Transverse colon (tissue), 4 donors: ENCODE measurements at regions not wholly inside any gene's neighbourhood (a gene's known extent, or its start where the extent isn't known, plus 50 kb on each side); places are given as distances from the start of the nearest gene placed in this dataset.

ENCODE experiments used
- DNase-seq: peaks from one replicate; pipeline ENCODE4 v3.0.0-alpha.2; 2019
- H3K27ac ChIP-seq, 4 donors: fragments of 200-600 bp; sonication (generic); 2 replicates each; pipeline ENCODE4 v1.5.1; 2016 to 2018; ENCODE audit warnings: inconsistent platforms in 4 of 4
- H3K27me3 ChIP-seq: fragments of 200-600 bp; sonication (generic); 2 replicates; pipeline ENCODE4 v1.5.1; 2017; ENCODE audit warnings: inconsistent platforms
- H3K36me3 ChIP-seq, 4 donors: fragments of 200-600 bp; sonication (generic); 2 replicates each; pipeline ENCODE4 v1.5.1; 2017 to 2019; ENCODE audit warnings: inconsistent platforms in 4 of 4
- H3K4me1 ChIP-seq, 4 donors: fragments of 200-600 bp; sonication (generic); 2 replicates each; pipeline ENCODE4 v1.5.1; 2017 to 2020; ENCODE audit warnings: inconsistent platforms in 4 of 4
- H3K4me3 ChIP-seq, 4 donors: fragments of 200-600 bp; sonication (generic); 1 replicate in 1 of 4; 2 replicates in 3 of 4; pipeline versions ENCODE4 v1.5.1 to v1.6.1; 2017 to 2019; ENCODE audit warnings: inconsistent platforms in 4 of 4
- H3K9me3 ChIP-seq, 2 donors: fragments of 200-600 bp; sonication (generic); 2 replicates each; pipeline ENCODE4 v1.5.1; 2017 to 2019; ENCODE audit warnings: inconsistent platforms in 2 of 2
- EP300 ChIP-seq: sonication (generic); formaldehyde crosslinking; IDR thresholded peaks from one replicate; pipeline ENCODE4 v1.6.1; 2017; ENCODE audit warnings: antibody characterized with exemption, low read depth
- POLR2A ChIP-seq: fragments of 450-650 bp; IDR thresholded peaks from one replicate; pipeline ENCODE4 v1.6.1; 2016; ENCODE audit warnings: antibody characterized with exemption, mild to moderate bottlenecking, moderate library complexity
- POLR2AphosphoS5 ChIP-seq, 3 donors: sonication (generic); formaldehyde crosslinking; IDR thresholded peaks; one replicate each; pipeline ENCODE4 v1.6.1; 2016; ENCODE audit warnings: antibody characterized with exemption in 3 of 3
- whole genome bisulfite sequencing, 2 donors: methylation state at CpG; one replicate each; pipeline ENCODE4 v1.1.5; 2018; ENCODE audit warnings: low coverage in 1 of 2; 5-methylcytosine and 5-hydroxymethylcytosine counted together
- in situ Hi-C, 4 donors: fragments of 200-750 bp; cut with MboI; loops; one replicate each; pipeline versions ENCODE4 v1.15.0 to v1.15.1; 2017; ENCODE audit warnings: low sequenced_read_pairs in 3 of 4, low pct_ligation_motif_present in 1 of 4, low pct_unique_long_range_greater_than_20kb in 1 of 4
- intact Hi-C: fragments of 100-400 bp; cut with DNase I; formaldehyde crosslinking; loops from one replicate; pipeline ENCODE4 v1.15.1; 2023; ENCODE audit warnings: low total_unique reads
- TF ChIP-seq, protein P1 (sequence below), 5 experiments: fragments of 200-600 bp in 3 of 5; fragments of 450-650 bp in 2 of 5; sonication (generic) in 3 of 5; IDR thresholded peaks; 1 replicate in 2 of 5; 2 replicates in 3 of 5; pipeline ENCODE4 v1.5.1; 2016 to 2017; ENCODE audit warnings: antibody characterized with exemption in 5 of 5, inconsistent platforms in 3 of 5, mild to moderate bottlenecking in 2 of 5, moderate library complexity in 1 of 5

DNA sequence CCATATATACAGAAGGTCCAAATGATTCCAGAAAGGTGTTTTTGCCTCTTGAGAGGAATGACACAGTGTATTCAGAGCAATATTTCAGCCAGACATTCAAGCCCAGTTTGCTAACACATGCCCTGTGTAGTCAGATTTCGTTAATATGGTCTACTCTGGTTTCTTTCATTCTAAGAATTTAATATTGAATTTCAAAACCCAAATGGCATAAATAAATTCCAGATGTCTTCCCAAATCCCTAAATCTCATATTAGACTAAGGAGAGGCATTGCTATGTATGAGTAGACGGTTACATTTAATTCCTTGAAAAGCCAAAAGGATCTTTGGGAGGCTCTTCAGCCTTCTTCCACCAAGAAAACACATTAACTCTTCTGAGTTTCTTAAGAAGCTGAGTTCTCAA, 66.3 kb upstream of the C1QTNF7 start:
- 63 to 81% methylated on average over 2 of the region's 2 CpGs for WGBS, 2 donors
- H3K9me3 ChIP-seq = no peaks in the 10 kb centered on the region
- intact Hi-C loops (no loop called here), in situ Hi-C loops (no loop called here)
- no peaks in the 10 kb centered on the region for H3K36me3 ChIP-seq
- TF ChIP-seq POLR2AphosphoS5 (IDR thresholded peaks at IDR 0.05) (no peak), POLR2A (no peak), EP300 (no peak)
- TF ChIP-seq, protein P1, sequence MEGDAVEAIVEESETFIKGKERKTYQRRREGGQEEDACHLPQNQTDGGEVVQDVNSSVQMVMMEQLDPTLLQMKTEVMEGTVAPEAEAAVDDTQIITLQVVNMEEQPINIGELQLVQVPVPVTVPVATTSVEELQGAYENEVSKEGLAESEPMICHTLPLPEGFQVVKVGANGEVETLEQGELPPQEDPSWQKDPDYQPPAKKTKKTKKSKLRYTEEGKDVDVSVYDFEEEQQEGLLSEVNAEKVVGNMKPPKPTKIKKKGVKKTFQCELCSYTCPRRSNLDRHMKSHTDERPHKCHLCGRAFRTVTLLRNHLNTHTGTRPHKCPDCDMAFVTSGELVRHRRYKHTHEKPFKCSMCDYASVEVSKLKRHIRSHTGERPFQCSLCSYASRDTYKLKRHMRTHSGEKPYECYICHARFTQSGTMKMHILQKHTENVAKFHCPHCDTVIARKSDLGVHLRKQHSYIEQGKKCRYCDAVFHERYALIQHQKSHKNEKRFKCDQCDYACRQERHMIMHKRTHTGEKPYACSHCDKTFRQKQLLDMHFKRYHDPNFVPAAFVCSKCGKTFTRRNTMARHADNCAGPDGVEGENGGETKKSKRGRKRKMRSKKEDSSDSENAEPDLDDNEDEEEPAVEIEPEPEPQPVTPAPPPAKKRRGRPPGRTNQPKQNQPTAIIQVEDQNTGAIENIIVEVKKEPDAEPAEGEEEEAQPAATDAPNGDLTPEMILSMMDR (IDR thresholded peaks at IDR 0.05) = no peak
- no peak overlapping the region for H3K4me3 ChIP-seq
- H3K27me3 ChIP-seq = no peaks in the 10 kb centered on the region
- H3K4me1 ChIP-seq = no peaks in the 10 kb centered on the region
- no peak overlapping the region for H3K27ac ChIP-seq
- DNase-seq = no peak

DNA sequence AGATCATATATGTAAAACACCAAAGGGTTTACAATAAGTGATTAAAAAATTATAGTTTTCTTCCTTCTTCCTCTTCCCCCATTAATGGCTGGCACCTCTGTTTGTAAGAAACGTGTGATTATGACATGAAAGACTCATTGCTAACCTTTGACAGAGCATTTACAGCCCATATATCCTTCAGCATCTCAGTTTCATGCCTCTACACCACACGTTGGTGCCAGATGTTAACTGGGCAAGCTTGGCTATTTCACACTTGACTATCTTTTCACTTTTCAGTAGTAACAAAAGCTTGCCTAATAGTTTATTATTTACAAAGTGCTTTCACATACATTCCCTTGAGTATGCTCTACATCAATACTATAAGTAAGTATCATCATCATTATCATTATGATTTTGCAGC, 65.3 kb upstream of the C1QTNF7 start:
- Histone ChIP-seq H3K4me1 (no peaks in the 10 kb centered on the region), H3K36me3 (no peaks in the 10 kb centered on the region), H3K4me3 (no peak overlapping the region), H3K27me3 (no peaks in the 10 kb centered on the region), H3K9me3 (no peaks in the 10 kb centered on the region), H3K27ac (no peak overlapping the region)
- intact Hi-C loops = no loop called here
- no peak for DNase-seq
- in situ Hi-C loops = no loop called here
- TF ChIP-seq EP300 = no peak
- TF ChIP-seq POLR2AphosphoS5 (IDR thresholded peaks at IDR 0.05) = no peak
- TF ChIP-seq, protein P1 (IDR thresholded peaks at IDR 0.05) = no peak
- TF ChIP-seq POLR2A = no peak
- 30 to 45% methylated on average over 2 of the region's 2 CpGs for WGBS, 2 donors

DNA sequence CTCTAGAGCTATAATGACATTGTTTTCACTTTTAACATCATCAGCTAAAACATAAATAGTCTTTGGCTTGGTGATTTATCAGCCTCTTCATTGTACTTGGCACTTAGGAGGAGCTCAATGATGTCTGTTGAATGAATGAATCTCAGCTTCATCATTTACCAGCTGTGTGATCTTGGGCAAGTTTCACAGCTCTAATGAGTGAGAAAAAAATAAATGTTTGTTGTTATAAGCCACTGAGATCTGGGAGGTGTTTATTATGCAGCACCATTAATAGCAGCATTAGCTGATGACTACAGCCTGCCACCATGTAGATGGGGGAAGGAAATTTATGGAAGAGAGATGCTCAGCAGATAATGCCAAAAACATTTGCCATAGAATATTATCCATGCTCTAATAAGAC, 63.6 kb upstream of the C1QTNF7 start:
- Histone ChIP-seq H3K27me3 (no peaks in the 10 kb centered on the region), H3K4me3 (no peak overlapping the region), H3K27ac (no peak overlapping the region), H3K9me3 (no peaks in the 10 kb centered on the region), H3K4me1 (no peaks in the 10 kb centered on the region), H3K36me3 (no peaks in the 10 kb centered on the region)
- TF ChIP-seq, protein P1 (IDR thresholded peaks at IDR 0.05) = no peak
- no peak for TF ChIP-seq EP300
- no peak for TF ChIP-seq POLR2AphosphoS5 (IDR thresholded peaks at IDR 0.05)
- no peak for TF ChIP-seq POLR2A
- in situ Hi-C loops (no loop called here), intact Hi-C loops (no loop called here)
- DNase-seq = no peak

DNA sequence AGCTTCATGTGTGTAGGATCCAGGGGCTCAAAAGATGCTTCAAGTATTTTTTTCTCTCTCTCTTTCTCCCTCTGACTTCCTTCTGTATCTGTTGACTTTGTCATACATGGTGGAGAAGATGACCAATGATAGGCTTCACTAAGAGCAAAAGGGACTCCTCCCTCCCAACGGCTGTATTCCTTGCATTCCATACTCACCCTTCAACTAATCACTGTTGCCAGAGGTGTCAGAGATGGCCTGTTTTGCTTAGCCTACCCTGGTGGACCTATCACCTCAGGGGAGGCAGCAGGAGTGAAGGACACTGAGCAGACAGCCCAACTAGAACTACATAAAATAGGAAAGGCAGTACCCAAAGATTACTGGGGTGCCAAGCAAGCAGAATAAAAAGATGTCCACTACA, 62.2 kb upstream of the C1QTNF7 start:
- Histone ChIP-seq H3K4me3 (no peak overlapping the region), H3K4me1 (no peaks in the 10 kb centered on the region), H3K36me3 (no peaks in the 10 kb centered on the region), H3K9me3 (no peaks in the 10 kb centered on the region), H3K27ac (no peak overlapping the region), H3K27me3 (no peaks in the 10 kb centered on the region)
- in situ Hi-C loops (no loop called here), intact Hi-C loops (no loop called here)
- DNase-seq = no peak
- TF ChIP-seq, protein P1 (IDR thresholded peaks at IDR 0.05) = no peak
- TF ChIP-seq POLR2AphosphoS5 (IDR thresholded peaks at IDR 0.05) = no peak
- TF ChIP-seq EP300 = no peak
- WGBS, 2 donors = 38 to 41% methylated on average over 1 of the region's 1 CpG
